GM12878 (cell line): ENCODE measurements at regions not wholly inside any gene's neighbourhood (a gene's known extent, or its start where the extent isn't known, plus 50 kb on each side); places are given as distances from the start of the nearest gene placed in this dataset.

Source experiments
- ATF7 ChIP-seq: fragments of 450-650 bp; IDR thresholded peaks from 2 replicates; pipeline ENCODE4 v1.6.1; 2016; ENCODE audit warnings: low read depth, mild to moderate bottlenecking
- CHD4 ChIP-seq: fragments of 200-600 bp; sonication (generic); IDR thresholded peaks from 2 replicates; pipeline ENCODE4 v1.6.1; 2016; ENCODE audit warnings: mild to moderate bottlenecking
- CREM ChIP-seq: IDR thresholded peaks from 2 replicates; pipeline ENCODE4 v1.6.1; 2014; ENCODE audit warnings: antibody characterized with exemption, low read depth
- IRF3 ChIP-seq: fragments of 450-650 bp; IDR thresholded peaks from 2 replicates; pipeline ENCODE4 v1.6.1; 2014; ENCODE audit warnings: mild to moderate bottlenecking
- MTA2 ChIP-seq: fragments of 450-650 bp; IDR thresholded peaks from 2 replicates; pipeline ENCODE4 v1.6.1; 2016; ENCODE audit warnings: low read depth, mild to moderate bottlenecking, moderate library complexity
- NFXL1 ChIP-seq: fragments of 450-650 bp; IDR thresholded peaks from 2 replicates; pipeline ENCODE4 v1.6.1; 2017; ENCODE audit warnings: antibody characterized with exemption, mild to moderate bottlenecking, borderline replicate concordance
- PAX8 ChIP-seq: fragments of 450-650 bp; IDR thresholded peaks from 2 replicates; pipeline ENCODE4 v1.6.1; 2017; ENCODE audit warnings: mild to moderate bottlenecking, moderate library complexity
- RAD21 ChIP-seq: IDR thresholded peaks from 2 replicates; pipeline ENCODE4 v1.6.1; 2011; ENCODE audit warnings: mild to moderate bottlenecking, low read depth, low read length, moderate library complexity; ENCODE audit not compliant: insufficient read depth
- SMC3 ChIP-seq: IDR thresholded peaks from 2 replicates; pipeline ENCODE4 v1.6.1; 2011; ENCODE audit warnings: low read length, improper control_type of control experiment, borderline replicate concordance
- SP1 ChIP-seq: IDR thresholded peaks from one replicate; pipeline ENCODE4 v1.6.1; 2011; ENCODE audit warnings: low read depth, low read length
- STAT1 ChIP-seq: fragments of 450-650 bp; conservative IDR thresholded peaks from 2 replicates; pipeline ENCODE4 v1.6.1; 2014; ENCODE audit warnings: antibody characterized with exemption, mild to moderate bottlenecking
- TF ChIP-seq, protein P1 (sequence below): fragments of 450-650 bp; formaldehyde crosslinking; IDR thresholded peaks from 2 replicates; pipeline ENCODE4 v1.4.0; 2022; ENCODE audit warnings: mild to moderate bottlenecking, moderate library complexity
- TF ChIP-seq, protein P2 (sequence below): fragments of 450-650 bp; IDR thresholded peaks from 2 replicates; pipeline ENCODE4 v1.6.1; 2016; ENCODE audit warnings: mild to moderate bottlenecking, moderate library complexity, borderline replicate concordance
- TF ChIP-seq, protein P3 (sequence below), 3 experiments: IDR thresholded peaks in 2 of 3; conservative IDR thresholded peaks in 1 of 3; 2 replicates each; pipeline ENCODE4 v1.5.1; 2011; ENCODE audit warnings: low read depth in 3 of 3, low read length in 3 of 3, mild to moderate bottlenecking in 3 of 3, control low read depth in 2 of 3, moderate library complexity in 2 of 3, inconsistent platforms in 1 of 3, mixed read lengths in 1 of 3; ENCODE audit not compliant: control insufficient read depth in 2 of 3, insufficient read depth in 1 of 3; ENCODE audit errors: extremely low read depth in 1 of 3
- TF ChIP-seq, protein P4 (sequence below): fragments of 450-650 bp; formaldehyde crosslinking; IDR thresholded peaks from 2 replicates; pipeline ENCODE4 v1.4.0; 2020; ENCODE audit warnings: mild to moderate bottlenecking, moderate library complexity

DNA sequence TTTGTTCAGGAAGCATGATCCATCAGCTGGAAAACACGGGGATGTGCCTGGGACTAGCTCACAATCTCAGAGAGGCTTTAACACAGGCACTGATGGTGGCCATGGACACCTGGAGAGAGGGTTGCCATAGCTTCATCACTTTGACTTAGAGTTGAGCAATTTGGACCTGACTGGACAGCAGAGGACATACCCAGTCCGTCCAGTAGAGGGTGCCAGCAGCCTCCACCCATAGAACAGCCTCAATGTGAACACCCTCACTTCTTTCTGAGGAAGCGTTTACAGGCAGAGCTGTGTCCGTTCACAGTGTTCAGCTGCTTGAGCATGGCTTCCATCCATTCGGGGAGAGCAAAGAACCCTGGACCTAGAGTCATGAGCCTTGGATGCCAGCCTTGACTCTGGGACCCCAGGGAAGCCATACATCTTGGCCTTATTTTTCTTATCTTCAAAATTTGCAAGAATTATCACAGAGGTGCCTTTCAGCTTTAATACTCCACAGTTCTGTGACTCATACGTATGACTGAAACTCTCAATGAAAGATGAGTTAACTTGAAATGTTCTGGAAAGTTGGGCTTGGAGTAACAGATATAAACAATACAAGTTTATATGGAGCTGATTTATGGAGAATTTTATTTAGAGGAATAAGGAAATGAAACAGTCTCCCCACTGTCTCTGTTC is 302.9 kb upstream of the PODXL start (continued):
- TF ChIP-seq, protein P1, sequence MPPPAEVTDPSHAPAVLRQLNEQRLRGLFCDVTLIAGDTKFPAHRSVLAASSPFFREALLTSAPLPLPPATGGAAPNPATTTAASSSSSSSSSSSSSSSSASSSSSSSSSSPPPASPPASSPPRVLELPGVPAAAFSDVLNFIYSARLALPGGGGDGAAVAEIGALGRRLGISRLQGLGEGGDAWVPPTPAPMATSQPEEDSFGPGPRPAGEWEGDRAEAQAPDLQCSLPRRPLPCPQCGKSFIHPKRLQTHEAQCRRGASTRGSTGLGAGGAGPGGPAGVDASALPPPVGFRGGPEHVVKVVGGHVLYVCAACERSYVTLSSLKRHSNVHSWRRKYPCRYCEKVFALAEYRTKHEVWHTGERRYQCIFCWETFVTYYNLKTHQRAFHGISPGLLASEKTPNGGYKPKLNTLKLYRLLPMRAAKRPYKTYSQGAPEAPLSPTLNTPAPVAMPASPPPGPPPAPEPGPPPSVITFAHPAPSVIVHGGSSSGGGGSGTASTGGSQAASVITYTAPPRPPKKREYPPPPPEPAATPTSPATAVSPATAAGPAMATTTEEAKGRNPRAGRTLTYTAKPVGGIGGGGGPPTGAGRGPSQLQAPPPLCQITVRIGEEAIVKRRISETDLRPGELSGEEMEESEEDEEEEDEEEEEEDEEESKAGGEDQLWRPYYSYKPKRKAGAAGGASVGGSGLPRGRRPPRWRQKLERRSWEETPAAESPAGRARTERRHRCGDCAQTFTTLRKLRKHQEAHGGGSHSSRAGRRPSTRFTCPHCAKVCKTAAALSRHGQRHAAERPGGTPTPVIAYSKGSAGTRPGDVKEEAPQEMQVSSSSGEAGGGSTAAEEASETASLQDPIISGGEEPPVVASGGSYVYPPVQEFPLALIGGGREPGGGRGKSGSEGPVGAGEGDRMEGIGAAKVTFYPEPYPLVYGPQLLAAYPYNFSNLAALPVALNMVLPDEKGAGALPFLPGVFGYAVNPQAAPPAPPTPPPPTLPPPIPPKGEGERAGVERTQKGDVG (CRISPR knock-in tag) = no peak
- TF ChIP-seq, protein P2, sequence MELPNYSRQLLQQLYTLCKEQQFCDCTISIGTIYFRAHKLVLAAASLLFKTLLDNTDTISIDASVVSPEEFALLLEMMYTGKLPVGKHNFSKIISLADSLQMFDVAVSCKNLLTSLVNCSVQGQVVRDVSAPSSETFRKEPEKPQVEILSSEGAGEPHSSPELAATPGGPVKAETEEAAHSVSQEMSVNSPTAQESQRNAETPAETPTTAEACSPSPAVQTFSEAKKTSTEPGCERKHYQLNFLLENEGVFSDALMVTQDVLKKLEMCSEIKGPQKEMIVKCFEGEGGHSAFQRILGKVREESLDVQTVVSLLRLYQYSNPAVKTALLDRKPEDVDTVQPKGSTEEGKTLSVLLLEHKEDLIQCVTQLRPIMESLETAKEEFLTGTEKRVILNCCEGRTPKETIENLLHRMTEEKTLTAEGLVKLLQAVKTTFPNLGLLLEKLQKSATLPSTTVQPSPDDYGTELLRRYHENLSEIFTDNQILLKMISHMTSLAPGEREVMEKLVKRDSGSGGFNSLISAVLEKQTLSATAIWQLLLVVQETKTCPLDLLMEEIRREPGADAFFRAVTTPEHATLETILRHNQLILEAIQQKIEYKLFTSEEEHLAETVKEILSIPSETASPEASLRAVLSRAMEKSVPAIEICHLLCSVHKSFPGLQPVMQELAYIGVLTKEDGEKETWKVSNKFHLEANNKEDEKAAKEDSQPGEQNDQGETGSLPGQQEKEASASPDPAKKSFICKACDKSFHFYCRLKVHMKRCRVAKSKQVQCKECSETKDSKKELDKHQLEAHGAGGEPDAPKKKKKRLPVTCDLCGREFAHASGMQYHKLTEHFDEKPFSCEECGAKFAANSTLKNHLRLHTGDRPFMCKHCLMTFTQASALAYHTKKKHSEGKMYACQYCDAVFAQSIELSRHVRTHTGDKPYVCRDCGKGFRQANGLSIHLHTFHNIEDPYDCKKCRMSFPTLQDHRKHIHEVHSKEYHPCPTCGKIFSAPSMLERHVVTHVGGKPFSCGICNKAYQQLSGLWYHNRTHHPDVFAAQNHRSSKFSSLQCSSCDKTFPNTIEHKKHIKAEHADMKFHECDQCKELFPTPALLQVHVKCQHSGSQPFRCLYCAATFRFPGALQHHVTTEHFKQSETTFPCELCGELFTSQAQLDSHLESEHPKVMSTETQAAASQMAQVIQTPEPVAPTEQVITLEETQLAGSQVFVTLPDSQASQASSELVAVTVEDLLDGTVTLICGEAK = no peak
- TF ChIP-seq IRF3 (no peak), STAT1 (no peak), MTA2 (no peak), PAX8 (no peak), SMC3 (peak; percentile 54), CREM (no peak), NFXL1 (no peak), ATF7 (no peak), RAD21 (peak; percentile 78), SP1 (no peak), CHD4 (no peak)
- TF ChIP-seq, protein P3, sequence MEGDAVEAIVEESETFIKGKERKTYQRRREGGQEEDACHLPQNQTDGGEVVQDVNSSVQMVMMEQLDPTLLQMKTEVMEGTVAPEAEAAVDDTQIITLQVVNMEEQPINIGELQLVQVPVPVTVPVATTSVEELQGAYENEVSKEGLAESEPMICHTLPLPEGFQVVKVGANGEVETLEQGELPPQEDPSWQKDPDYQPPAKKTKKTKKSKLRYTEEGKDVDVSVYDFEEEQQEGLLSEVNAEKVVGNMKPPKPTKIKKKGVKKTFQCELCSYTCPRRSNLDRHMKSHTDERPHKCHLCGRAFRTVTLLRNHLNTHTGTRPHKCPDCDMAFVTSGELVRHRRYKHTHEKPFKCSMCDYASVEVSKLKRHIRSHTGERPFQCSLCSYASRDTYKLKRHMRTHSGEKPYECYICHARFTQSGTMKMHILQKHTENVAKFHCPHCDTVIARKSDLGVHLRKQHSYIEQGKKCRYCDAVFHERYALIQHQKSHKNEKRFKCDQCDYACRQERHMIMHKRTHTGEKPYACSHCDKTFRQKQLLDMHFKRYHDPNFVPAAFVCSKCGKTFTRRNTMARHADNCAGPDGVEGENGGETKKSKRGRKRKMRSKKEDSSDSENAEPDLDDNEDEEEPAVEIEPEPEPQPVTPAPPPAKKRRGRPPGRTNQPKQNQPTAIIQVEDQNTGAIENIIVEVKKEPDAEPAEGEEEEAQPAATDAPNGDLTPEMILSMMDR (IDR thresholded peaks at IDR 0.05 in 2 of 3, conservative IDR thresholded peaks at IDR 0.05 in 1 of 3; ENCODE audit: control insufficient read depth in 2 of 3, extremely low read depth in 1 of 3, insufficient read depth in 1 of 3, low read depth in 3 of 3, low read length in 3 of 3) = peak; percentile 74 to 89 (median 87)
- TF ChIP-seq, protein P4, sequence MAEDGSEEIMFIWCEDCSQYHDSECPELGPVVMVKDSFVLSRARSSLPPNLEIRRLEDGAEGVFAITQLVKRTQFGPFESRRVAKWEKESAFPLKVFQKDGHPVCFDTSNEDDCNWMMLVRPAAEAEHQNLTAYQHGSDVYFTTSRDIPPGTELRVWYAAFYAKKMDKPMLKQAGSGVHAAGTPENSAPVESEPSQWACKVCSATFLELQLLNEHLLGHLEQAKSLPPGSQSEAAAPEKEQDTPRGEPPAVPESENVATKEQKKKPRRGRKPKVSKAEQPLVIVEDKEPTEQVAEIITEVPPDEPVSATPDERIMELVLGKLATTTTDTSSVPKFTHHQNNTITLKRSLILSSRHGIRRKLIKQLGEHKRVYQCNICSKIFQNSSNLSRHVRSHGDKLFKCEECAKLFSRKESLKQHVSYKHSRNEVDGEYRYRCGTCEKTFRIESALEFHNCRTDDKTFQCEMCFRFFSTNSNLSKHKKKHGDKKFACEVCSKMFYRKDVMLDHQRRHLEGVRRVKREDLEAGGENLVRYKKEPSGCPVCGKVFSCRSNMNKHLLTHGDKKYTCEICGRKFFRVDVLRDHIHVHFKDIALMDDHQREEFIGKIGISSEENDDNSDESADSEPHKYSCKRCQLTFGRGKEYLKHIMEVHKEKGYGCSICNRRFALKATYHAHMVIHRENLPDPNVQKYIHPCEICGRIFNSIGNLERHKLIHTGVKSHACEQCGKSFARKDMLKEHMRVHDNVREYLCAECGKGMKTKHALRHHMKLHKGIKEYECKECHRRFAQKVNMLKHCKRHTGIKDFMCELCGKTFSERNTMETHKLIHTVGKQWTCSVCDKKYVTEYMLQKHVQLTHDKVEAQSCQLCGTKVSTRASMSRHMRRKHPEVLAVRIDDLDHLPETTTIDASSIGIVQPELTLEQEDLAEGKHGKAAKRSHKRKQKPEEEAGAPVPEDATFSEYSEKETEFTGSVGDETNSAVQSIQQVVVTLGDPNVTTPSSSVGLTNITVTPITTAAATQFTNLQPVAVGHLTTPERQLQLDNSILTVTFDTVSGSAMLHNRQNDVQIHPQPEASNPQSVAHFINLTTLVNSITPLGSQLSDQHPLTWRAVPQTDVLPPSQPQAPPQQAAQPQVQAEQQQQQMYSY = no peak
